ENCODE measurements at regions not wholly inside any gene's neighbourhood (a gene's known extent, or its start where the extent isn't known, plus 50 kb on each side); places are given as distances from the start of the nearest gene placed in this dataset.

GRCh38 chr13:34878329-34878728 lies 63.7 kb upstream of the NBEA start:
- Mint-ChIP-seq H3K9me3 (no peaks in the 10 kb centered on the region), H3K27me3 (peaks cover 0 to 6% of the 10 kb centered on the region in 2 donors), H3K4me3 (no peak overlapping the region), H3K36me3 (no peaks in the 10 kb centered on the region), H3K4me1 (no peaks in the 10 kb centered on the region), H3K27ac (no peak overlapping the region)
- no peak for DNase-seq
- ATAC-seq (replicated peaks), result no peak

GRCh38 chr13:34879851-34880250 lies 62.2 kb upstream of the NBEA start:
- ATAC-seq (replicated peaks), result no peak
- Mint-ChIP-seq H3K27ac (no peak overlapping the region), H3K4me3 (no peak overlapping the region)

GRCh38 chr13:34881494-34881893 lies 60.6 kb upstream of the NBEA start:
- no peak overlapping the region for H3K27ac Mint-ChIP-seq
- peaks cover 0 to 6% of the 10 kb centered on the region in 2 donors for H3K27me3 Mint-ChIP-seq
- H3K9me3 Mint-ChIP-seq, result peaks cover 0 to 2% of the 10 kb centered on the region in 2 donors
- no peak overlapping the region for H3K4me3 Mint-ChIP-seq
- ATAC-seq (replicated peaks) (no peak), DNase-seq (no peak)
- no peaks in the 10 kb centered on the region for H3K4me1 Mint-ChIP-seq
- H3K36me3 Mint-ChIP-seq, result no peaks in the 10 kb centered on the region

More at GRCh38 chr13:34879851-34880250, 62.2 kb upstream of the NBEA start:
- Mint-ChIP-seq H3K4me1 (no peaks in the 10 kb centered on the region), H3K36me3 (no peaks in the 10 kb centered on the region), H3K27me3 (peaks cover 0 to 2% of the 10 kb centered on the region in 2 donors), H3K9me3 (no peaks in the 10 kb centered on the region)
- DNase-seq, result no peak

DNA sequence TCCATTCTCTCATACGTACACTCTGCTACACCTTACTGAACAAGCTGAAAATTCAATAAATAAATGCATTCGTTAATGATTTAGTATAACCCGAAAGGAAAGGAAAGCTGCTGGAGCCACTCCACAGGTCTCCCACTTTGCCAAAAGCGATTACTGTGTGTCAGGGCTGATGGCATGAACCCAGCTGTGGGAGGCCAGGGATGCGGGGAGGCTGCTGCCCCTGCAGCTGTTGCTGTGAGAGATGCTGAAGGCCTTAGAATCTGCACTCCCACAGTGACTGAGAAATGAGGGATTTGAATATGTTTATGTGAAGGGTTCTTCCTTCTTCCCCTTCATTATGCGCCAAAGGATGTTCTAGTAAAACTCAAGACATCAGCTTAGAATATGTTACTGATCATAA lies 58.7 kb upstream of the NBEA start:
- Mint-ChIP-seq H3K4me3 (no peak overlapping the region), H3K4me1 (no peaks in the 10 kb centered on the region), H3K9me3 (peaks cover 0 to 2% of the 10 kb centered on the region in 2 donors), H3K36me3 (no peaks in the 10 kb centered on the region), H3K27me3 (peaks cover 0 to 6% of the 10 kb centered on the region in 2 donors), H3K27ac (no peak overlapping the region)
- DNase-seq (no peak), ATAC-seq (replicated peaks) (no peak)

DNA sequence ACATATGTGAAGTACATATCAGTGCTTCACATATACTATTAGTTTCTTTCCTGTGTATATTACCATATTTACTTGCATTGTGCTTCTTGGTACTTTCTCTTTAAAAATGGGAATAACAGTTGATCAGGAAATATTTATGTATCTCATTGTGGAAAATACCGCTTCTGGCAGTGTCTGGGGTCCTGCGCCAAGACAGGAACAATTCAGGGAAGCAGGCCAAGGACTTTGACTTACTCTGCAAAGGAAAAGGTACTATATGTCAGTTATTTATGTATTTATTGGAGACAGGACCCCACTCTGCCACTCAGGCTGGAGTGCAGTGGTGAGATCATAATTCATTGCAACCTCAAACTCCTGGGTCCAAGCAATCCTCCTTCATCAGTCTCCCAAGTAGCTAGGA lies 57.7 kb upstream of the NBEA start:
- no peaks in the 10 kb centered on the region for H3K36me3 Mint-ChIP-seq
- no peak overlapping the region for H3K27ac Mint-ChIP-seq
- H3K9me3 Mint-ChIP-seq, result peaks cover 0 to 2% of the 10 kb centered on the region in 2 donors
- ATAC-seq (replicated peaks) (no peak), DNase-seq (no peak)
- H3K4me1 Mint-ChIP-seq, result no peaks in the 10 kb centered on the region
- H3K27me3 Mint-ChIP-seq, result peaks cover 0 to 6% of the 10 kb centered on the region in 2 donors
- no peak overlapping the region for H3K4me3 Mint-ChIP-seq

GRCh38 chr13:34886121-34886875 lies 55.8 kb upstream of the NBEA start:
- H3K4me3 Mint-ChIP-seq, result no peak overlapping the region
- H3K27me3 Mint-ChIP-seq, result peaks cover 0 to 6% of the 10 kb centered on the region in 2 donors
- H3K27ac Mint-ChIP-seq, result no peak overlapping the region
- H3K36me3 Mint-ChIP-seq, result no peaks in the 10 kb centered on the region
- DNase-seq, result no peak
- peaks cover 0 to 3% of the 10 kb centered on the region in 2 donors for H3K9me3 Mint-ChIP-seq
- ATAC-seq (replicated peaks), result no peak
- H3K4me1 Mint-ChIP-seq, result no peaks in the 10 kb centered on the region

- ATAC-seq (replicated peaks) (no peak), DNase-seq (no peak)
- Mint-ChIP-seq H3K4me3 (no peak overlapping the region), H3K36me3 (no peaks in the 10 kb centered on the region), H3K9me3 (peaks cover 0 to 4% of the 10 kb centered on the region in 2 donors), H3K4me1 (no peaks in the 10 kb centered on the region), H3K27me3 (peaks cover 0 to 6% of the 10 kb centered on the region in 2 donors), H3K27ac (no peak overlapping the region)
Measured at GRCh38 chr13:34886987-34887386, 55.1 kb upstream of the NBEA start.
